GM21423 (cell line): ENCODE measurements at regions not wholly inside any gene's neighbourhood (a gene's known extent, or its start where the extent isn't known, plus 50 kb on each side); places are given as distances from the start of the nearest gene placed in this dataset.

Experiments used
- ATAC-seq: cut with Tn5 transposase; IDR thresholded peaks from one replicate; pipeline ENCODE4 v1.9.1; 2021; ENCODE audit warnings: mild to moderate bottlenecking, moderate library complexity; ENCODE audit not compliant: unreplicated experiment

DNA sequence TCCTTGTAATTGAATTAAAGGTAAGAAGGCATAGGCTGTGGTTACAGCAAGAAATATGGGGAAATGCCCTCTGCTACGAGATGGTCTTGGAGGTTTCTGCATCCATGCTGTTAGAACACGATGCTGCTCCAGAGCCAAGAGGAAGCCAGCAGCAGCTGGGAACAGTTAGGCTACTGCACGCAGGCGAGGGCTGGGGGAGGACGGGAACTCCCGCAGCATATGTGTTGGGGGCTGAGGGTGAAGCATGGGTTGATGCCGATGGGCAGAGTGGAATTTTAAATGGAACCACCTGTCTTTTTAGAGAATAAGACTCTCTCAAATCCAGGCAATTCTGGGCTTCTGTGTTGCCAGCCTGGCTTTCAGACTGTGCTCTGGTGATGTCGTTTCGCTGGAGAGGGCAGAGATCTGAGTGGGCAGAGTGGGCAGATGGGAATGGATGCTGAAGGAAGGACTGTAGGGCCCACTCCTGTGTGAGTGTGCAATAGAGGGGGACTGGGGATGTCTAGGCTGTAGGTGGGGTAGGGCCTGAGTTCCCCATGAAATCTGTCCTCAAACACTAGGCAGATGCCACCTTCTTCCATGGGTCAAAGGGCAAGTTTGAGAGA is 417.0 kb upstream of the TPM1 start:
- no peak for ATAC-seq

GRCh38 chr15:62626903-62627302 is 415.6 kb upstream of the TPM1 start:
- ATAC-seq: no peak

GRCh38 chr15:62631076-62631724 is 411.3 kb upstream of the TPM1 start:
- ATAC-seq: no peak

DNA sequence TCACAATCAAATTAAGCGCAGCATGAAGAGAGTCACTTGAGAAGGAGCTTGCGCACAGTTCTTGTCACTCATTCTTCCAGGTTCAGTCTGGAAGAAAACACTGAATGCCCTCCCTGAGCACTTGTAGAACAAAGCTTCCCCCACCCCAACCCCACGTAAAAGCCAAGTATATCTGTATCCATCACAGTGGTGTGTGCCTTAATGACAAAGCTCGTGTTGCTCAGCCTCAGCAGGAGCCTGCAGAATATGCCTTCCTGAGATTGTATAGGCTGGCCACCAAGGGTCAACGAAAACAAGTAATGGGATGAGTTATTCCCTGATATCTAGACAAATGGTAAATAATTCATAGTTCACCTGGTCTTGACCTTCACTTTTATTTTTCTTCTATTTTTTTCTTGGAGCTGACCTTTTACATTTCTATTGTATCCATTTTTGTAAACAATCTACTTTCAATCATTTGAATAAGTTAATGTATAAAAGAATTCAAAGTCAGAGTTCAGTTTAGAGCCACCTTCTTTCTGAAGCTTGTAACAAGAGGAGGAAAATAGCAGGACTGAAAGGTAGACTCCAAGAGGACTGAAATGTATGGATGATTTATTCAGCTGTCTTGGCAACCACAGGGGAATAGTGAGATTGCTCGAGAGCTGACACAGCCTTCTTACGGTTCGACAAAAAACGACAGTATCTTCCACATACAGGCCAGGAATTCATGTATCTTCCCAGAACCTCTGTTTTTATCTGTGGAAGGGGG is 405.5 kb upstream of the TPM1 start:
- ATAC-seq: no peak

GRCh38 chr15:62637574-62637897 is 405.0 kb upstream of the TPM1 start:
- no peak for ATAC-seq

DNA sequence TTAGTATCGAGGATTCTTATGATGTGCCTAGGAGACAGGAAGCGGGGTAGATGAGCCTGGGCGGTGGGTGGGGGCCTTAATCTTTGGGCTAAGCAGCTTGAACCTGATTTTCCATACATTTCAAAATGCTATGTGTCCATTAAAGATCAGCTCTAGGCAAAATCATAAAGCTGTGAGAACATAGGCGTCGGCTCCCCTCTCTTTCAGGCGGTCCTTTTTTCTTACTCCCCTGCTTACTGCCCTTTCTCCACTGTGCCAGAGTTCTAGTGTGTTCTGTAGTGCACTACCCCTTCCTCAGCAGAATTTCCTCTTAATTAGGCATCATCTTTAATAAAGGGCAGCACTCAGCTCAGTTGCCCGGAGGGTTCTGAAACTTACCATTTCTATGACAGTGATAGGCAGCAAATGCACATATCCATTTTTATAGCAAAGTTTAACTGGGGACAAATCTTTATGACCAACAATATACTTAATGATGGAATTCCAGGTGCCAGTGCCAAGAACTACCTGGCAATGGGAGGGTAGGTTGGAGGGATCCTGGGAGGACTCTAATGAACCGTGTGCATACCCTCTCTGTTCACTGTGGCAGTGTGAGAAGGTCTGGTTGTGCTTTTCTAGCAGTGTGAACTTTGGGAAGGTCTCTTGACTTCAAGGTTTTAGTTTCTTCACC is 404.5 kb upstream of the TPM1 start:
- no peak for ATAC-seq

- ATAC-seq: no peak
Measured at GRCh38 chr15:62639432-62639831, 403.1 kb upstream of the TPM1 start.

DNA sequence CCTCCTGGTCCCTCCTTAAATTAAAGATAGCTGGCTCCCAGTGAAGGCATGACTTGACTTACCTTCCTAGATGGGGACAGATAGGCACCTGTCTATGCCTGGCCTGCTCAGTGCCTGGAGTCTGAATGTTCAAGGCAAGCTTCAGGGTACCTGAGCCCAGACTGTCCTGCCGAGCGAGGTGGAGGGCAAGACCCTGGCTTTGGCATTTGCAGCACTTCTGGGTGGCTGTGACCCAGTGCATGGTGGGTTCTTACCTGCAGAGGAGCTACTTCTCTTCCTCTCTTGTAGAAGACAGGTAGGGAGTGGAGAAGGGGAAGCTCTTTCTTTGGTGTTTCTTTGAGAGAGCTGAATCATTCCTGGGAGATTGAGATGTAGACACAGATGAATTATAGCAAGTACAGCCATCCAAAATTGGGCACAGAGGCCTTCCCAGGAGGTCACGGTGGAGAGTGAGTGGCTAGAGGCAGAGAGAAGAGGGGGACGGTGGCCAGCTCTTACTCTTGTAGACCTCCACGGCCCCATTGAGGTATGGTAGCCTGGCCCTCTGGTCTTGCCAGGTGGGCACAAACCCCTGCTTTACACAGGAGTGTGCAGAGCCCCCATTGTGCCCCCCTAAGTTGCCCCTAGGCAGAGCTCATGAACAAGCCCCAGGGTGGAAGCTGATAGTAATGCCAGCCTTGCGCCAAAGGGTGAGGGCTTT is 402.5 kb upstream of the TPM1 start:
- no peak for ATAC-seq

DNA sequence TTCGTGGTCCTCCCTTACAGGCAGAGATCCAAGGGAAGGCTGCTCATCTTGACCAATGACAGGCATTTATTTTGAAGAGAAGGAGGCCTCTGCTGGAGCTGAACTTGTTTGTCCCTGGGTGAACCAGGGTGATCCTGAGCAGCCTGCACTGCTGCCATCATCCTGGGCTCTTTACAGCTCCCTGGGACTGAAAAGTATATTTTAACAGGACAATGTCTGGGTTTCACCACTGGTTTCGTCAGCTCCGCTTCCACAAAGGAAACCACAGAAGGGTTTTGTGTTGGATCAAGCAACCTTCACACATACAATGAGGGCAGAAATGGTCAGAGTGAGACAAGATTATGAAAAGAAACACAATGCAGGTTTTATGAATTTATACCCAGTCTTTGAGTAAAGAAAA is 400.7 kb upstream of the TPM1 start:
- no peak for ATAC-seq

DNA sequence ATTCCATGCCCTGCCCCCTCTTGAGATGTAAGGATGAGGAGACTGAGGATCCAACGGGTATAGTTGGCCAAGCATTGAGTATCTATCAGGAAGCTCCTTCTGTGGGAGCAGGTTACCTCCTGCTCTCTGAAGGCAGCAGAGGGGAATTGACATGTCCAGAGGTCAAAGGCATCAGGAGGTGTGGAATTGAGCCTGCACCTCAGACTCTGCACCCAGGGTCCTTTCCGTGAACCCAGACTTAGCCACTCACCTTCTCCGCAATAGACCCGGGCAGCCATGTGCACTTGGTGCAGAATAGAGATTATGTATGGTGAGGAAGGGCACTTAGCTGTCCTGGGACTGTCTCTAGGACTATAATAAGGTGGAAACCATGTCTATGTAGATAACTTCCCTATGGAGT is 399.0 kb upstream of the TPM1 start:
- no peak for ATAC-seq

- no peak for ATAC-seq
Measured at GRCh38 chr15:62644216-62644888, 398.2 kb upstream of the TPM1 start.

DNA sequence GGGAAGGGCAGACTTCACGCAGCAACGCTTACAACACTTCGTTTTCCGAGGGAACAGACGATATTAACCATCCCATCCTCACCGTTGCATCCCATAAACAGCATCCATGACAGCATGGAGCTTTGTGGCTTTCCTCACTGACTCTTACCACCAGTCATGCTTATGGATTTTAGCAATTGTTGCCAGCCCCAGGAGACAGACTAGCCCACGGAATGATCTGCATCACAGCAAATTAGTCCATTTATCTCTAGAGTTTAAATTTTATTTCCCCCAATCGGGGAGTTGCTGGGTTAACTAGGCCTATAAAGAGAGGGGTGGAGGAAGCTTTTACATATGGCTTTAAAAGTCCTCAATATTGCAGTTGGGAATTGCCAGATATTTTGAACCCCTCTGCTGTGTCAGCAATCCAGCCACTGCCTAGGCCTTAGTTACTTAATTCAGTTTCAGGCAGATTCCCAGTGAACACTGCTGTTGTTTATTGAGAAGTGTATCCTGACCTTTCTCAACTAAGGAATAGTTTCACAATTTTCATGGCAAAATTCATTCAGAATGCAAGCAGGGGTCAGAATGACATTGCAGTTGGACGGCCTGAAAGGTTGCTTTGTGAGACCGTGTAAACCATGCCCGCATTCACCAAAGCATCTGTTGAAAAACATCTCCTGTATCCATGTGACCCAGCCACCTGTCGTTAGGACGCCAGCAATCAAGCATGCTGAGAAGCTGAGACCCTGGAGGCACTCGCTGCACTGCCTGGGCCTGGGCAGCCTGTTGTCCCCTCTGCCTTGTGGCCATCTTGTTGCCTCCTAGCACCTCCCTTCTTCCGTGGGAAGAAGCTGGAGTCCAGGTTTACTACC is 397.4 kb upstream of the TPM1 start:
- ATAC-seq: no peak

DNA sequence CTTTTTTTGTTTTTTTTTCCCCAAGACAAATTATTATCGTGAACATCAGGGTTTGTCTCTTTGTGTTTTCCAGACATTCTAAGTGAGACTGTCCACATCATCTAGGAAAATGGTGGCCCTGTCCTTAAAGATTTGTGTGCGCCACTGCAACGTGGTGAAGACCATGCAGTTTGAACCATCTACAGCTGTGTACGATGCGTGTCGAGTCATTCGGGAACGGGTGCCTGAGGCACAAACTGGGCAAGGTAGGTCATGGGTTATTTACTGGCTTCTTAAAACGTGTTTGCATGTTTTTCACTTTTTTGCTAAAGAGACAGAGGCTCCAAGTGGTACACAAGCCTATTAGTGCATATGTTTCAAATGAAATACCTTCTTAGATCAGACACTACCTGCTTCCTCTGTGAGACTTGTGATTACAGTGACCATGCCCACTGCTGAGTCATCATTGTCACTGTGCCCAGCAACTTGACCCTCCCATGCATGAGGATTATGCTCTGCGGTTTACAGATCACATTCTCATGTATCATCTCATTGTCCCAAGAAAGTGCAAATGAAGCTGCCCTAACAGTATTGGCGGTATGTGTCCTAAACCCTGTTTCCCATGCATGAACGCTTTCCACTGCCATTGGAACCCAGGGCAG is 395.2 kb upstream of the TPM1 start:
- ATAC-seq: no peak

- no peak for ATAC-seq
Measured at GRCh38 chr15:62647843-62648505, 394.6 kb upstream of the TPM1 start.

- no peak for ATAC-seq
Measured at GRCh38 chr15:62648954-62649353, 393.6 kb upstream of the TPM1 start.

DNA sequence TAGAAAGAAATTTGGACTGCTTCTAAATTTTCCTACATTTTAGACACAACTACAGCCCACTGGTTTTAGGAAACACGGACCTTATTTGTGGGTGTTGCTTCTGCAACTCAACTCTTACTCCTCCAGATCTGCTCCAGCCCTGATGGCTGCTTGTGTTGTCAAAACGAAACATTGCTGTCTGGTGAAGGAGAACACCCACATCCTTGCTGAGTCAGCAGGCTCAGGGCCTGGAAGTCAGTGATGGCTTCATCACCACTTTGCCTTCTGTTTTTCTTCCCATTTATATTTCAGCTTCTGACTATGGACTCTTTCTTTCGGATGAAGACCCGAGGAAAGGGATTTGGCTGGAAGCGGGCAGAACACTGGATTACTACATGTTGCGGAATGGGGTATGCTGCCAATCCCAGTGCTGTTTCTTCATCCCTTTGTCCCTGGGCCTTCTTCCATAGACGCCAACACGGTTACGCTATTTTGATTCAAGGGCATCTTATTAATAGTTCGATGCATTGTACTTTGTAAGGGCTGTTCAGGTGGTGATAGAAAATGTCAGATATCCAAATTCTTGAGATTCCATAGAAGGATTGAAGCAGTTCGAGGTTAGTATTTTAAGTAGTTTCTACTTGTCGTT is 392.6 kb upstream of the TPM1 start:
- ATAC-seq: peak; percentile 85

- ATAC-seq: no peak
Measured at GRCh38 chr15:62653122-62653521, 389.4 kb upstream of the TPM1 start.

GRCh38 chr15:62656071-62656470 is 386.5 kb upstream of the TPM1 start:
- ATAC-seq: no peak
